ENCODE measurements at regions not wholly inside any gene's neighbourhood (a gene's known extent, or its start where the extent isn't known, plus 50 kb on each side); places are given as distances from the start of the nearest gene placed in this dataset.

DNA sequence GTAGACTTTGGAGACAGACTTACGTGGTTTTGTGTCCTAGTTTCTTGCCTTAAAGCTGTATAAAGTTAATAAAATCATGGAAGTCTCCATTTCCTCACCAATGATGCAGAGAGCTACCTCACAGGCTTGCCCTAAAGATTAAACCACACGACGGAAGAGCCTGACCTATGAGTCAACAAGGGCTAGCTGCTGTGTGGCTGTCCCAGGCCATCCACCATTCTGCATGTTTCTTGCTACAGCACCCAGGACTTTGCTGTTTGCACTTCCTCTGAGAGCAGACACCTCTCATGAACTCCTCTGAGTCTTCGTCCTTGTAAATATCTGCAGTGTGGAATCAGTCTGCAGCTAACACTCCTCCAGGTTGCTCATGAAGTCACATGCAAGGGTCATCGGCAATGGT is 160.0 kb upstream of the TRIB2 start:
- TF ChIP-seq, protein P1, sequence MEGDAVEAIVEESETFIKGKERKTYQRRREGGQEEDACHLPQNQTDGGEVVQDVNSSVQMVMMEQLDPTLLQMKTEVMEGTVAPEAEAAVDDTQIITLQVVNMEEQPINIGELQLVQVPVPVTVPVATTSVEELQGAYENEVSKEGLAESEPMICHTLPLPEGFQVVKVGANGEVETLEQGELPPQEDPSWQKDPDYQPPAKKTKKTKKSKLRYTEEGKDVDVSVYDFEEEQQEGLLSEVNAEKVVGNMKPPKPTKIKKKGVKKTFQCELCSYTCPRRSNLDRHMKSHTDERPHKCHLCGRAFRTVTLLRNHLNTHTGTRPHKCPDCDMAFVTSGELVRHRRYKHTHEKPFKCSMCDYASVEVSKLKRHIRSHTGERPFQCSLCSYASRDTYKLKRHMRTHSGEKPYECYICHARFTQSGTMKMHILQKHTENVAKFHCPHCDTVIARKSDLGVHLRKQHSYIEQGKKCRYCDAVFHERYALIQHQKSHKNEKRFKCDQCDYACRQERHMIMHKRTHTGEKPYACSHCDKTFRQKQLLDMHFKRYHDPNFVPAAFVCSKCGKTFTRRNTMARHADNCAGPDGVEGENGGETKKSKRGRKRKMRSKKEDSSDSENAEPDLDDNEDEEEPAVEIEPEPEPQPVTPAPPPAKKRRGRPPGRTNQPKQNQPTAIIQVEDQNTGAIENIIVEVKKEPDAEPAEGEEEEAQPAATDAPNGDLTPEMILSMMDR (IDR thresholded peaks at IDR 0.05): no peak
- TF ChIP-seq POLR2A (IDR thresholded peaks at IDR 0.05): no peak
